H9 (cell line): ENCODE measurements at regions not wholly inside any gene's neighbourhood (a gene's known extent, or its start where the extent isn't known, plus 50 kb on each side); places are given as distances from the start of the nearest gene placed in this dataset.

Experiments used
- DNase-seq: peaks from one replicate; pipeline ENCODE4 v3.0.0-alpha.2; 2017
- H2AFZ ChIP-seq: one replicate; pipeline ENCODE4 v1.6.1; 2013; ENCODE audit warnings: mild to moderate bottlenecking, low read length, control low read depth, moderate library complexity
- H2AK5ac ChIP-seq: 2 replicates; pipeline ENCODE4 v1.6.1; 2013; ENCODE audit warnings: low read length, control low read depth, mixed read lengths; ENCODE audit not compliant: insufficient read length
- H2BK120ac ChIP-seq: one replicate; pipeline ENCODE4 v1.6.1; 2013; ENCODE audit warnings: low read depth, mild to moderate bottlenecking, low read length, control low read depth, inconsistent platforms; ENCODE audit not compliant: poor library complexity, severe bottlenecking
- H2BK12ac ChIP-seq: 2 replicates; pipeline ENCODE4 v1.6.1; 2013; ENCODE audit warnings: low read length, control low read depth, mixed read lengths, low read depth; ENCODE audit not compliant: insufficient read length
- H2BK15ac ChIP-seq: 2 replicates; pipeline ENCODE4 v1.6.1; 2013; ENCODE audit warnings: low read depth, low read length, control low read depth
- H2BK20ac ChIP-seq: one replicate; pipeline ENCODE4 v1.6.1; 2013; ENCODE audit warnings: low read depth, mild to moderate bottlenecking, low read length, control low read depth, inconsistent platforms; ENCODE audit not compliant: poor library complexity, severe bottlenecking
- H2BK5ac ChIP-seq: 2 replicates; pipeline ENCODE4 v1.6.1; 2013; ENCODE audit warnings: low read length, control low read depth, mixed read lengths; ENCODE audit not compliant: insufficient read length
- H3K14ac ChIP-seq: 2 replicates; pipeline ENCODE4 v1.6.1; 2013; ENCODE audit warnings: low read length, control low read depth; ENCODE audit not compliant: insufficient read depth
- H3K18ac ChIP-seq: 2 replicates; pipeline ENCODE4 v1.6.1; 2013; ENCODE audit warnings: low read depth, mild to moderate bottlenecking, mixed read lengths, low read length, control low read depth; ENCODE audit not compliant: insufficient read length
- H3K23ac ChIP-seq: 2 replicates; pipeline ENCODE4 v1.6.1; 2013; ENCODE audit warnings: low read length, control low read depth, mixed read lengths, low read depth; ENCODE audit not compliant: insufficient read length
- H3K23me2 ChIP-seq: 2 replicates; pipeline ENCODE4 v1.6.1; 2013; ENCODE audit warnings: low read depth, mild to moderate bottlenecking, mixed read lengths, low read length, control low read depth; ENCODE audit not compliant: insufficient read length, poor library complexity, severe bottlenecking
- H3K27ac ChIP-seq: 2 replicates; pipeline ENCODE4 v1.5.1; 2013; ENCODE audit warnings: low read length, control low read depth, mixed read lengths, low read depth; ENCODE audit not compliant: insufficient read length
- H3K27me3 ChIP-seq: 2 replicates; pipeline ENCODE4 v1.6.1; 2013; ENCODE audit warnings: low read length, control low read depth, inconsistent platforms; ENCODE audit not compliant: insufficient read depth
- H3K4ac ChIP-seq: 2 replicates; pipeline ENCODE4 v1.6.1; 2013; ENCODE audit warnings: low read depth, mild to moderate bottlenecking, control low read depth, inconsistent platforms, low read length, moderate library complexity
- H3K4me1 ChIP-seq: 2 replicates; pipeline ENCODE4 v1.6.1; 2013; ENCODE audit warnings: low read length, control low read depth, inconsistent platforms; ENCODE audit not compliant: insufficient read depth
- H3K4me2 ChIP-seq: 2 replicates; pipeline ENCODE4 v1.6.1; 2013; ENCODE audit warnings: low read length, control low read depth, mixed read lengths; ENCODE audit not compliant: insufficient read length, insufficient read depth
- H3K56ac ChIP-seq: 2 replicates; pipeline ENCODE4 v1.6.1; 2013; ENCODE audit warnings: low read depth, mild to moderate bottlenecking, mixed read lengths, low read length, control low read depth; ENCODE audit not compliant: insufficient read length
- H3K79me1 ChIP-seq: 2 replicates; pipeline ENCODE4 v1.6.1; 2013; ENCODE audit warnings: low read depth, mild to moderate bottlenecking, moderate library complexity, low read length, control low read depth, inconsistent platforms; ENCODE audit not compliant: insufficient read depth, poor library complexity, severe bottlenecking
- H3K79me2 ChIP-seq: 2 replicates; pipeline ENCODE4 v1.6.1; 2013; ENCODE audit warnings: low read length, control low read depth, inconsistent platforms; ENCODE audit not compliant: insufficient read depth
- H3K9ac ChIP-seq: 2 replicates; pipeline ENCODE4 v1.6.1; 2013; ENCODE audit warnings: low read length, control low read depth, mixed read lengths; ENCODE audit not compliant: insufficient read length; ENCODE audit errors: extremely low read depth
- H3K9me3 ChIP-seq: one replicate; pipeline ENCODE4 v1.6.1; 2013; ENCODE audit warnings: low read depth, low read length, inconsistent platforms; ENCODE audit not compliant: control insufficient read depth
- H3T11ph ChIP-seq: one replicate; pipeline ENCODE4 v1.6.1; 2013; ENCODE audit warnings: mild to moderate bottlenecking, low read length, control low read depth, inconsistent platforms
- H4K20me1 ChIP-seq: one replicate; pipeline ENCODE4 v1.6.1; 2013; ENCODE audit not compliant: control insufficient read depth, insufficient read length, insufficient read depth
- H4K5ac ChIP-seq: 2 replicates; pipeline ENCODE4 v1.6.1; 2013; ENCODE audit warnings: low read depth, mild to moderate bottlenecking, mixed read lengths, low read length, control low read depth; ENCODE audit not compliant: insufficient read length
- H4K8ac ChIP-seq: replicated peaks from 2 replicates; pipeline ENCODE4 v1.6.1; 2013; ENCODE audit warnings: low read length, control low read depth, mixed read lengths, low read depth; ENCODE audit not compliant: insufficient read length
- H4K91ac ChIP-seq: 2 replicates; pipeline ENCODE4 v1.6.1; 2013; ENCODE audit warnings: low read depth, mild to moderate bottlenecking, moderate library complexity, mixed read lengths, low read length, control low read depth; ENCODE audit not compliant: insufficient read length
- H3K27ac Mint-ChIP-seq, 3 experiments: 2 replicates in 2 of 3; 3 replicates in 1 of 3; pipeline ENCODE4 v1.8.0; 2020 to 2021; ENCODE audit warnings: mixed read lengths in 3 of 3, mild to moderate bottlenecking in 1 of 3, moderate library complexity in 1 of 3
- H3K27me3 Mint-ChIP-seq: 2 replicates; pipeline ENCODE4 v1.8.0; 2021; ENCODE audit warnings: low read depth, mild to moderate bottlenecking, moderate library complexity, mixed read lengths
- H3K36me3 Mint-ChIP-seq, 3 experiments: 2 replicates in 2 of 3; 3 replicates in 1 of 3; pipeline ENCODE4 v1.8.0; 2020 to 2021; ENCODE audit warnings: low read depth in 3 of 3, mixed read lengths in 3 of 3; ENCODE audit not compliant: insufficient read depth in 1 of 3
- H3K4me1 Mint-ChIP-seq, 2 experiments: 2 replicates each; pipeline ENCODE4 v1.8.0; 2020; ENCODE audit warnings: mixed read lengths in 2 of 2
- H3K4me3 Mint-ChIP-seq, 2 experiments: 2 replicates in 1 of 2; 3 replicates in 1 of 2; pipeline ENCODE4 v1.8.0; 2020 to 2021; ENCODE audit warnings: mild to moderate bottlenecking in 2 of 2, mixed read lengths in 2 of 2, moderate library complexity in 1 of 2
- H3K9me3 Mint-ChIP-seq, 2 experiments: 2 replicates in 1 of 2; 3 replicates in 1 of 2; pipeline ENCODE4 v1.8.0; 2020; ENCODE audit warnings: mild to moderate bottlenecking in 2 of 2, mixed read lengths in 2 of 2, moderate library complexity in 1 of 2
- CTCF ChIP-seq: fragments of 200-600 bp; sonication (generic); conservative IDR thresholded peaks from 3 replicates; pipeline ENCODE4 v1.8.0; 2021; ENCODE audit warnings: antibody characterized with exemption, mild to moderate bottlenecking
- WGBS: extraction: QIAGEN DNeasy Blood & Tissue Kit; methylation state at CpG from one replicate; pipeline ENCODE4 v1.1.7; 2013; ENCODE audit warnings: missing lambda C conversion rate, low lambda C conversion rate, mixed read lengths; ENCODE audit not compliant: insufficient read length; ENCODE audit errors: extremely low coverage; 5-methylcytosine and 5-hydroxymethylcytosine counted together

GRCh38 chr2:441258-442022, 153.5 kb upstream of the ALKAL2 start:
- H3K23me2 ChIP-seq: no peaks in the 10 kb centered on the region
- H3K23ac ChIP-seq: no peak overlapping the region
- no peaks in the 10 kb centered on the region for H3K9me3 Mint-ChIP-seq
- H2BK15ac ChIP-seq: no peak overlapping the region
- H3K36me3 Mint-ChIP-seq: no peaks in the 10 kb centered on the region
- no peak overlapping the region for H3T11ph ChIP-seq
- no peak for TF ChIP-seq CTCF
- no peak overlapping the region for H4K5ac ChIP-seq
- H3K4me1 ChIP-seq: no peaks in the 10 kb centered on the region
- H2AK5ac ChIP-seq: no peak overlapping the region
- no peak overlapping the region for H3K14ac ChIP-seq
- H2BK12ac ChIP-seq: no peak overlapping the region
- H3K27ac ChIP-seq: no peak overlapping the region
- no peak overlapping the region for H3K18ac ChIP-seq
- DNase-seq: no peak
- H3K27ac Mint-ChIP-seq: no peak overlapping the region
- H3K4me3 Mint-ChIP-seq: no peak overlapping the region
- no peak overlapping the region for H3K4me2 ChIP-seq
- H3K4me1 Mint-ChIP-seq: peaks cover 5% of the 10 kb centered on the region in 2 experiments; a peak in 2 of 4 replicates
- no peak overlapping the region for H2BK120ac ChIP-seq
- no peak overlapping the region for H4K8ac ChIP-seq
- H2BK5ac ChIP-seq: no peak overlapping the region
- H3K9ac ChIP-seq: no peak overlapping the region
- no peak overlapping the region for H4K91ac ChIP-seq
- no peaks in the 10 kb centered on the region for H3K79me1 ChIP-seq
- no peak overlapping the region for H2AFZ ChIP-seq
- no peaks in the 10 kb centered on the region for H3K79me2 ChIP-seq
- H4K20me1 ChIP-seq: no peaks in the 10 kb centered on the region
- H2BK20ac ChIP-seq: no peak overlapping the region
- WGBS: no CpG with 5 or more reads among the region's 16 CpGs
- H3K56ac ChIP-seq: no peak overlapping the region
- H3K4ac ChIP-seq: no peak overlapping the region
- H3K27me3 Mint-ChIP-seq: peaks cover 5% of the 10 kb centered on the region
- no peaks in the 10 kb centered on the region for H3K27me3 ChIP-seq
- H3K9me3 ChIP-seq: no peaks in the 10 kb centered on the region
